ENCODE measurements at regions not wholly inside any gene's neighbourhood (a gene's known extent, or its start where the extent isn't known, plus 50 kb on each side); places are given as distances from the start of the nearest gene placed in this dataset.
"Not testable (repeated sequence)": the region's sequence is repeated elsewhere in the genome, so short reads cannot be mapped to it uniquely, and the experiment has no call there.

DNA sequence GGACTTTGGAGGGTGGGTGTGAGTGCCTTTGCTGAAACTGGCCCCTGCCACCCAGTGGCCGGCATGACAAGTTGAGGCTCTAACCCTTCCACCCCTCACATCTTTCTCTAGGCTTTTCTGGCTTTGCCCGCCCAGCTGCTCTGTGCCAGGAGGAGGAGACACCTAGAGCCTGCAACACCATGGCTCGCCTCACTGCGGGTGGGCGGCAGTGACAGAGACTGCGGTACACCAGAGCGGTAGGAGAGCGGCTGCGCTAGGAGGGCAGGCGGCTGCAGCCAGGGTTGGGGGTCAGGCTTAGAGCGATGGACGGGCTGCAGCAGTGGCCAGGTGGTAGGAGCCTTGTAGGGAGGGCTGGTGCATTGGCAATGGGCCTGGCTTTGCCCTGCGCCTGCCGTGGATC, 1556.9 kb downstream of the RPIA start:
- TF ChIP-seq CTCF (conservative IDR thresholded peaks at IDR 0.05; ENCODE audit: low read length); EZH2phosphoT487 (IDR thresholded peaks at IDR 0.05; ENCODE audit: borderline replicate concordance): not testable (repeated sequence)
